Smooth muscle cell (in vitro differentiated cells): ENCODE measurements at regions not wholly inside any gene's neighbourhood (a gene's known extent, or its start where the extent isn't known, plus 50 kb on each side); places are given as distances from the start of the nearest gene placed in this dataset.

Source experiments
- DNase-seq: peaks from one replicate; lab custom pipeline; 2025; ENCODE audit not compliant: unreplicated experiment; lab: John Stamatoyannopoulos, UW
- H2AFZ ChIP-seq: fragments of 200-600 bp; sonication (generic); 2 replicates; pipeline ENCODE4 v1.6.0; 2016; ENCODE audit warnings: antibody characterized with exemption, low read depth, mild to moderate bottlenecking
- H3F3A ChIP-seq: fragments of 200-600 bp; sonication (generic); 2 replicates; pipeline ENCODE4 v1.6.0; 2017; ENCODE audit warnings: antibody characterized with exemption, low read depth
- H3K27ac ChIP-seq: fragments of 200-600 bp; sonication (generic); 2 replicates; pipeline ENCODE4 v1.5.1; 2016; ENCODE audit warnings: low read depth, mild to moderate bottlenecking
- H3K27me3 ChIP-seq: fragments of 200-600 bp; sonication (generic); 2 replicates; pipeline ENCODE4 v1.6.1; 2016; ENCODE audit warnings: low read depth, mild to moderate bottlenecking
- H3K36me3 ChIP-seq: fragments of 200-600 bp; sonication (generic); 2 replicates; pipeline ENCODE4 v1.5.1; 2016; ENCODE audit warnings: low read depth
- H3K4me1 ChIP-seq: fragments of 200-600 bp; sonication (generic); 2 replicates; pipeline ENCODE4 v1.5.1; 2016; ENCODE audit warnings: low read depth
- H3K4me2 ChIP-seq: fragments of 200-600 bp; sonication (generic); 2 replicates; pipeline ENCODE4 v1.6.0; 2016; ENCODE audit warnings: mild to moderate bottlenecking
- H3K4me3 ChIP-seq: fragments of 200-600 bp; sonication (generic); 2 replicates; pipeline ENCODE4 v1.5.1; 2016; ENCODE audit warnings: mild to moderate bottlenecking
- H3K79me2 ChIP-seq: fragments of 200-600 bp; sonication (generic); 2 replicates; pipeline ENCODE4 v1.6.0; 2016; ENCODE audit warnings: low read depth, mild to moderate bottlenecking
- H3K9ac ChIP-seq: fragments of 200-600 bp; sonication (generic); 2 replicates; pipeline ENCODE4 v1.6.0; 2016; ENCODE audit warnings: low read depth
- H3K9me3 ChIP-seq: fragments of 200-600 bp; sonication (generic); replicated peaks from 2 replicates; pipeline ENCODE4 v1.5.1; 2016; ENCODE audit warnings: low read depth
- H4K20me1 ChIP-seq: fragments of 200-600 bp; sonication (generic); 2 replicates; pipeline ENCODE4 v1.6.0; 2016; ENCODE audit warnings: low read depth
- WGBS: methylation state at CpG from one replicate; pipeline ENCODE4 v1.1.7; 2016; ENCODE audit warnings: low lambda C conversion rate; 5-methylcytosine and 5-hydroxymethylcytosine counted together
- TF ChIP-seq, protein P1 (sequence below): fragments of 200-600 bp; sonication (generic); IDR thresholded peaks from 2 replicates; pipeline ENCODE4 v1.5.1; 2017; ENCODE audit warnings: borderline replicate concordance, mild to moderate bottlenecking, antibody characterized with exemption; ENCODE audit not compliant: insufficient read depth, poor library complexity, severe bottlenecking

DNA sequence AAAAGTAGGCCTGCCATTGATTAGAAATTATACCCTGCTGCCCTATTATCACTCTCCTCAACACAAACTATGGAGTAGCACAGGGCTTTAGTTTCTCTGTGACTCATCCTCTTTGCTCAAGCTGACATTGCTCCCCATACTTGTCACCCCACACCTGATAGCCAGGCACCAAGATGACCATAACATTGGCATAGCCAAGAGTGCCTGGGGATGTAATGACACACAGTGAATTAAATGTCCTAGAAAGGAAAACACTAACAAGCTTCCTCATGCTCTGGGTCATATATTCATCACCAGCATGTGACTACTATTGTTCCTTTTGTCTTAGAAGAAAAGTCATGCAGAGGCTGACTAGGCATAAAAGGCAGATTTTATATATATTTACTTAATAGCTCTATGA is 137.8 kb upstream of the RND3 start:
- H3K79me2 ChIP-seq = no peaks in the 10 kb centered on the region
- peaks cover 28% of the 10 kb centered on the region for H3K4me1 ChIP-seq
- no peak for DNase-seq
- H3K9me3 ChIP-seq = no peaks in the 10 kb centered on the region
- H3K36me3 ChIP-seq = no peaks in the 10 kb centered on the region
- H2AFZ ChIP-seq = no peak overlapping the region
- no peak overlapping the region for H3K27ac ChIP-seq
- H3K4me2 ChIP-seq = no peak overlapping the region
- H3F3A ChIP-seq = peaks cover 14% of the 10 kb centered on the region
- no peaks in the 10 kb centered on the region for H3K27me3 ChIP-seq
- H3K4me3 ChIP-seq = no peak overlapping the region
- H3K9ac ChIP-seq = no peak overlapping the region
- TF ChIP-seq, protein P1, sequence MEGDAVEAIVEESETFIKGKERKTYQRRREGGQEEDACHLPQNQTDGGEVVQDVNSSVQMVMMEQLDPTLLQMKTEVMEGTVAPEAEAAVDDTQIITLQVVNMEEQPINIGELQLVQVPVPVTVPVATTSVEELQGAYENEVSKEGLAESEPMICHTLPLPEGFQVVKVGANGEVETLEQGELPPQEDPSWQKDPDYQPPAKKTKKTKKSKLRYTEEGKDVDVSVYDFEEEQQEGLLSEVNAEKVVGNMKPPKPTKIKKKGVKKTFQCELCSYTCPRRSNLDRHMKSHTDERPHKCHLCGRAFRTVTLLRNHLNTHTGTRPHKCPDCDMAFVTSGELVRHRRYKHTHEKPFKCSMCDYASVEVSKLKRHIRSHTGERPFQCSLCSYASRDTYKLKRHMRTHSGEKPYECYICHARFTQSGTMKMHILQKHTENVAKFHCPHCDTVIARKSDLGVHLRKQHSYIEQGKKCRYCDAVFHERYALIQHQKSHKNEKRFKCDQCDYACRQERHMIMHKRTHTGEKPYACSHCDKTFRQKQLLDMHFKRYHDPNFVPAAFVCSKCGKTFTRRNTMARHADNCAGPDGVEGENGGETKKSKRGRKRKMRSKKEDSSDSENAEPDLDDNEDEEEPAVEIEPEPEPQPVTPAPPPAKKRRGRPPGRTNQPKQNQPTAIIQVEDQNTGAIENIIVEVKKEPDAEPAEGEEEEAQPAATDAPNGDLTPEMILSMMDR = no peak
- no peaks in the 10 kb centered on the region for H4K20me1 ChIP-seq

DNA sequence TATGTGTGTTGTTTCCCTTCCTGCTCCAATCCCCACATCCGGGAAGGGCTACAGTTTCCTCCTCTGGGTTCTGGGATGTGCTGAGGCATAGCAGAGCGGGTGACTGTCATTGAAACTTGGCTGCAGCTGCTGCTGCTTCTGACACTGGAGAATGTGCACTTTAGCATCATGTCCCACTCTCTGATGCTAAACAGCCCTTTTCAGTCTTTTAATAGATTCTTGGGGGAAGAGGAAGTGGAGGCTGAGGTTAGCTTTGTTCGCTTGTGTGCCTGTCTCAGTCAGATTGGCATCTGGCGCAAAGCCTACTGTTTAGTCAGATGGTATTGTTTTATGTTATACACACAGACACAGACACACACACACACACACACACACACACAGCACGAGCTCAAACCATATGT is 136.5 kb upstream of the RND3 start:
- TF ChIP-seq, protein P1 = no peak
- no peak overlapping the region for H3K4me2 ChIP-seq
- no peak overlapping the region for H2AFZ ChIP-seq
- H3K4me3 ChIP-seq = no peak overlapping the region
- no peak for DNase-seq
- no peaks in the 10 kb centered on the region for H3K79me2 ChIP-seq
- no peaks in the 10 kb centered on the region for H3K36me3 ChIP-seq
- H3K9ac ChIP-seq = no peak overlapping the region
- H3K27ac ChIP-seq = peak overlapping the region; percentile 13
- H4K20me1 ChIP-seq = no peaks in the 10 kb centered on the region
- 39% methylated on average over 5 of the region's 5 CpGs for WGBS
- peaks cover 39% of the 10 kb centered on the region for H3K4me1 ChIP-seq
- no peaks in the 10 kb centered on the region for H3K9me3 ChIP-seq
- H3F3A ChIP-seq = peaks cover 19% of the 10 kb centered on the region
- no peaks in the 10 kb centered on the region for H3K27me3 ChIP-seq

DNA sequence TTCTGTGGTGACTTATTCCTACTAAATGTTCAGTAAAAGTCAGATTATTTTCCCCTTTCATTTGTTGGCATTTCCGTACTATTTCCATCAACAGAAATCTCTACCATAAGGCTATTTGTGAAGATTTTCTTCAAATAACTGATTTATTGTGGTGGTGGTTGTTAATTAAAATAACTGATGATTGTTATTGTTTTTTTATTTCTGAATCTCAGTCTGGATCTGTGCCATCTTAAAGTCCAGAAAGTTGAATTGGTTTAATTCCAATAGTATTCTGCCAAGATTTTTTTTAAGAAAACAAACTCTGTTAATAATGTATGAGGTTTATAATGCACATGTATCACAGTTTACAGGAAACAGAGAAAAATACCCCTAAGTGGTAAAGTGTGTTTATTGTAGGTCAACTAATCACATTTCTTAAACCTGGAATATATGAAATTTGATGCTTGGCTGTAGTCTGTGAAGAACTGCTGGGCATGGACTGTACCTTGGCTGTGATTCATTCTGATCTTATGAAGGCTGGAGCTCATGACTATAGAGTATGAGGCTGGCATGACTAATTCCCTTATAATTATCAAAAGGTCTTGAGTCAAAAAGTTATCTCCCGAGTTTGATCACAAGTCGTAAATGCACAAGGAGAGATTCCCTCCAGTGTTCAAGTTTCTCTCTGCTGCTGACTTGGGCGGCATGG is 134.2 kb upstream of the RND3 start:
- no peak for DNase-seq
- WGBS = 63% methylated on average over 4 of the region's 4 CpGs
- peaks cover 42% of the 10 kb centered on the region for H3K4me1 ChIP-seq
- no peaks in the 10 kb centered on the region for H3K9me3 ChIP-seq
- no peaks in the 10 kb centered on the region for H3K36me3 ChIP-seq
- TF ChIP-seq, protein P1 = no peak
- no peaks in the 10 kb centered on the region for H3K27me3 ChIP-seq
- H2AFZ ChIP-seq = no peak overlapping the region
- peaks cover 28% of the 10 kb centered on the region for H3F3A ChIP-seq
- no peaks in the 10 kb centered on the region for H4K20me1 ChIP-seq
- H3K79me2 ChIP-seq = no peaks in the 10 kb centered on the region
- peak overlapping the region; percentile 66 for H3K4me2 ChIP-seq
- no peak overlapping the region for H3K4me3 ChIP-seq
- H3K27ac ChIP-seq = peak overlapping the region; percentile 97
- H3K9ac ChIP-seq = peak overlapping the region; percentile 80

DNA sequence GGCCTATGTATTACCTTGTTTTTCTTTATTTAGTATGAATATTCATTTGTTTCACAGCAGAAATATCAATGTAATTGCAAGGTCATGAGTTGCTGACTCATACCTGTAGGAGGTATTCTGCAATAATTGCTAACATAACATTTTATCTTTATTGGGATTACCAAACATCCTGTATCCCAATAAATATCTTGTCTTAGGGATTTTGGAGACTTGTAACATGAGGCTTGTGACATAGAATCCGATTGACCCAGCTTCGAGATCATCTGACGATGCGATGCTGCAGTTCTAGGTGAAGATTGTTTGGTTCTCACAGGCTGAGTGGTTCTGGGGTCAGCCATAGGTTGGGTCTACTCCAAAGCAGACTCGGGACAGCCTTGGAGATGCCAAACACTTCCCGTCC is 133.4 kb upstream of the RND3 start:
- Histone ChIP-seq H3K4me2 (peak overlapping the region; percentile 66), H2AFZ (no peak overlapping the region), H3K9me3 (no peaks in the 10 kb centered on the region), H3F3A (peaks cover 28% of the 10 kb centered on the region), H4K20me1 (no peaks in the 10 kb centered on the region), H3K27me3 (no peaks in the 10 kb centered on the region), H3K79me2 (no peaks in the 10 kb centered on the region), H3K36me3 (no peaks in the 10 kb centered on the region), H3K4me1 (peaks cover 40% of the 10 kb centered on the region), H3K4me3 (no peak overlapping the region), H3K9ac (peak overlapping the region; percentile 80), H3K27ac (peak overlapping the region; percentile 97)
- DNase-seq = no peak
- 58% methylated on average over 6 of the region's 6 CpGs for WGBS
- TF ChIP-seq, protein P1 = no peak
